ENCODE measurements at regions not wholly inside any gene's neighbourhood (a gene's known extent, or its start where the extent isn't known, plus 50 kb on each side); places are given as distances from the start of the nearest gene placed in this dataset.

DNA sequence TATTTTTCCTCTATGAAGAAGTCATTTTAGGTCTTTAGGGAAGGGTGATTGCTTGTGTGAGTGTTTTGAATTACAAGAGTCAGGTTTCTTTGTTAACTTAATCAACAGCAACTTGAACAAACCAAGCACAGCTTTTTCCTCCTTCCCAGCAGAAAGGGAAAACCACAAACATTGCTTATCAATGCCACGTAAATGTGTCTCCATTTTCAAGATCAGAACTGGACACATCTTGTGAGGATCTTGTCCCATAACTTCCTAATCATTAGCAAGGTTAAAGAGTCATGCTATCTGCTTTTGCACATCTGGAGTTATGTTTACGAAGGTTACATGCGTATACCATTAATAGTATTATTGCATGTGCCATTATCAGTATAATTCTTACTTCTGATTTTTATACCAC lies 248.0 kb upstream of the FLRT2 start:
- no peak for DNase-seq

- no peak for DNase-seq
These were observed 241.9 kb upstream of the FLRT2 start for GRCh38 chr14:85288041-85288440.

DNA sequence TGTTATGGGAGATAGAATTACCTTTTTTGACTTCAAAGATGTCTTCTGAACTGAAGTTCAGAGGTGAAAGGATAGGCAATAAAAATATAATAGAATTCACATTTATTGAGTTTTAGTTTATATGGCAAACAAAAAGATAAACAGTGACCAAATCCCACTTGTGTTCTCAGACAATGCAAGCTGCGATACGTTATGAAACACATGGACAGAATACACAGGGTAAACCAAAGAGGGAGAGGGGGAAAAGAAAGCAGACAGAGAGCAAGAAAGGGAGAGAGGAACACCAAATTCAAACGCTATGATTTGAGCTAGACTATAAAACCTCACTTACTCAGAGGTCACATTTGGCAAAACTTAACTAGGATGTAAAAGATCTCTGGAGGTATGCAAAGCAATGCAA lies 238.2 kb upstream of the FLRT2 start:
- no peak for DNase-seq

DNA sequence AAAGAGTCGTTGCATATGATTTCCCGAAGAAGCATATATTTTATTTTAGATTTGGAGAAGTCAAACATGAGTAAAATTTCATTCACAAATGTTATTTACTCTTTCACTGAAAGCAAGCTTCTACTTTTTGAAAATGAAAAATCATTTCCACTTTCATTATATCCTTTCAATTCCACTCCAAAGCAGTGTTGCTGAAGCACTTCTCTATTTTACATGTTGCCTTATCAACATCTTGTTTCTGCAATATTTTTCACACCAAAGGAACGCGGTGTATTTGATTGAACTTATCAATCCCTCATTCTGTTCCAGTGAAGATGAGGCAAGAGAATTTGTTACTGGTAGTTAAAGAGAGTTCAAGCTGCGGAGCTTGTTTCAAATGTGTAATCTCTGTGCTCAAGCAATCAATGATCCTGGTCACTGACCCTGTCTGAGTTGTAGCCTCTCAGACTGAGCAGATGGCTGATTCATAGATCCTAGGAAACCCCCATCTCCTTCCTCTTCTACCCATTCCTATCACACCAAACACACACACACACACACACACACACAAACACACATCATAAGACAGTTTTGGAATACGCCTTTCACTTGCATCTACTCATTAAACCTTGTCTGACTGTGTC lies 236.2 kb upstream of the FLRT2 start:
- no peak for DNase-seq

GRCh38 chr14:85295318-85295717 lies 234.6 kb upstream of the FLRT2 start:
- no peak for DNase-seq

DNA sequence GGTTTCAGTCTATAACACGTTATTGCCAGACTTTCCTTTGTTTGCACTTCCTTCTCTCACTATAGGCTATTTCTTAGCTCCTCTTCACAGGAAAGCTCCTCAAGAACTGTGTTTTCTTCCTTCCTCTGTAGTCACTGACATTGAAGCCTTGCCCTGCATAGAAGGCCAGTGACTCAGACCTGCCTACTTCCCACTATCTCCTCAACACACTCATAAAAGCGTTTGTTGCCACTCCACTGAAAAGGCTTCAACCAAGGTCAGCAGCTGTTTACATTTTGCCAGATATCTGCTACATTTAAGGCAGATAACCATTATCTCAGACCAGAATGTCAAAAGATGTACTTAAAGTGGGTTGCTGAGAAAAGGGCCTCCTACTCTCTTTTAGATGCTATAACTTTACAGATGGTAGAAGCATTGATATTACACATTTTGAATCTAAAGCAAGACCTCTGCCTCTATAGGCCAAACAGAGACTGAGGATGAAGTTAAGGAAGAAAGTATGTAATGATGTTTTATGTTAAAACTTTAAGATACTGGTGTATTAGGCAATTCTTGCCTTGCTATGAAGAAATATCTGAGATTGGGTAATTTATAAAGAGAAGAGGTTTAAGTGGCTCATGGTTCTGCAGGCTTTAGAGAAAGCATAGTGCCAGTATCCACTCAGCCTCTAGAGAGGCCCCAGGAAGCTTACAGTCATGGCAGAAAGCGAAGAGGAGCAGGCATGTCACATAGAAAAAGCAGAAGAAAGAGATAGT lies 233.3 kb upstream of the FLRT2 start:
- DNase-seq = no peak

- no peak for DNase-seq
These were observed 229.8 kb upstream of the FLRT2 start for GRCh38 chr14:85300107-85300506.

- no peak for DNase-seq
These were observed 228.4 kb upstream of the FLRT2 start for GRCh38 chr14:85301506-85301905.

DNA sequence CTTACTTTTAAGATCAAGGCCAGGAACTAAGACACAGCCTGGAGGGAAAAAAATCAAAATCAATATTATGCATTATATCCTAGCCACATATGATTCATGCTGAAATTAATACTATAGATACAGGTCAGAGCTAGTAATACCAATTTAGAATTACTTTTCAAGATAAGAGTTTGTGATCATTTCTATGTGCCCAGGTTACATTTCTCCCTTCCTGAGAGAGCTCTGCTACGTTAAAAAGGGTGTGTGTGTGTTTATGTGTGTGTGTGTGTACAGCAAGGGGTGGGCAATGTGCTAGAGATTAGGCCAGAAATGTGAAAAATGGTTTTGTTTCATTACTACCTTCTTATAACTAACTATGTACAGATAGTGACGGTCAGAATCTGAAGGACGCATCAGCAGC lies 223.9 kb upstream of the FLRT2 start:
- no peak for DNase-seq

GRCh38 chr14:85308531-85309300 lies 221.2 kb upstream of the FLRT2 start:
- no peak for DNase-seq

DNA sequence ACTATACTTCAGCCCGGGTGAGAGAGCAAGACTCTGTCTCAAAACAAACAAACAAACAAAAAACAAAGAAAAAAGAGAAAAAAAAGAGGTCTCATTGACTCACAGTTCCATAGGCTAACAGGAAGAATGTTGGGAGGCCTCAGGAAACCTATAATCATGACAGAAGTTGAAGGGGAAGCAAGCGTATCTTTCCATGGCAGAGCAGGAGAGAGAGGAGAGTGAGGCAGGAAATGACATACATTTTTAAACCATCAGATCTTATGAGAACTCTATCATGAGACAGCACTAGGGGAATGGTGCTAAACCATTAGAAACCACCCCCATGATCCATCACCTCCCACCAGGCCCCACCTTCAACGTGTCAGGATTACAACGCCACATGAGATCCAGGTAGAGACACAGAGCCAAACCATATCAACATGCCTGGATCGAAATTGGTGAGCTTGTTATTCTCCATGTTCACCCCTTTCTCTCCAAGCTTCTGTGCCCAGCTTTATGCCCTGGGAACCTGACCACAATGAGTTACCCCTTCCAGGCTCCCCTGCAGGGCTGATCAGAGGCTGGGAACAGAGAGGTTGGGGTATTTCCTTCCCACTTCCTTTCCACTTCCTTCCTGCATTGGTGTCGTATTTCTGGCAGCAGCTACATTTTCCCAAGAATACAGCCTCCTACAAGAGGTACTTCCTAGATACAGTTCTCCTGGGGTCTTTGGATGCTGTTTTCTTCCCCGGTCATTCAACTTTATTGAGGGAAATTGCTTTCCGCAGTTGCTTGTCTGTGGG lies 219.3 kb upstream of the FLRT2 start:
- DNase-seq = no peak

GRCh38 chr14:85313560-85314207 lies 216.3 kb upstream of the FLRT2 start:
- no peak for DNase-seq

GRCh38 chr14:85315290-85315689 lies 214.7 kb upstream of the FLRT2 start:
- DNase-seq = no peak

DNA sequence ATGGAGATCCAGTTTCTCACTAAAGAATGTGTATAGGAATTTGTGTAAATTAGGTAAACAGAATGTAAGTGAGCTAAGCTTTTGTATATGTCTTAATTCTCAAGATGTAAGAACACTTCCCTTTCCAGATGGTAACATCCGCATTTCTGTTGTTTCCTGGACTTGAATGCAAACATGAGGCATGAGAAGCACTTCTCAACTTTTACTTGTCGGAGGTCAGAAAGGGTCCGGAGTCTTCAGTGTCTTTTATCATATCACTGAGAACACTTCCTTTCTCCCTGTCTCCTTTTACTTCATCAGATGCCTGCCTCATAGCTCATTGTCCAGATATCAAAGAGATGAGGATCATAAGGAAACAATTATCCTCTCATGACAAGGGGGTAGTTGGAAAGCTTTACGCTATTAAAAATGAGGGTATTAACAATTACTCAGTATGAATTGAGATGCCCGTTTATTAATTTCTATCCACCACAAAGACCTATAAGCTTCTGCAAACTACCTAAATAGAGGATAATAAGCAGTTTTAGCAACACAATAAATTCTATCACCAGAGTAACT lies 214.1 kb upstream of the FLRT2 start:
- no peak for DNase-seq

- DNase-seq = no peak
These were observed 213.1 kb upstream of the FLRT2 start for GRCh38 chr14:85316701-85317410.

DNA sequence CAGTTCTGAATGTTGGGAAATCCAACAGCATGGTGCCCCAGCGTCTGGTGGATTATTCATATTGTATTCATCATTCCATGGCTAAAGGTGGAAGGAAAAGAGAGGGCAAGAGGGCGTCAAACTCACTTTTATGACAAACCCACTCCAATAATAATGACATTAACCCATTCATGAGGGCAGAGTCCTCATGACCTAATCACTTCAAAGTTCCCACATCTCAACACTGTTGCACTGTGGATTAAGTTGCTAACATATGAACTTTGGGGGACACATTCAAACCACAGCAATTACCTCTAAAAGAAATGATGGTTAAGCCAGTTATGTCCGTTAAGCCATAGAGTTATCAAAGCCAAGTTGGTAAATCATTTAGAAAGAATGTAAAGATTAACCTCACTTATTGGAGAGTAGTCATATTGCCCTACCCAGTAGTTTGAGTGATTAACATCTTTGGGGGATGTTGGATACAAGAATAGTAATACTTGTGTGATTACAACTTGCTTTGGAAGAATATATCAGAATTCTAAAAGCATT lies 212.4 kb upstream of the FLRT2 start:
- no peak for DNase-seq

DNA sequence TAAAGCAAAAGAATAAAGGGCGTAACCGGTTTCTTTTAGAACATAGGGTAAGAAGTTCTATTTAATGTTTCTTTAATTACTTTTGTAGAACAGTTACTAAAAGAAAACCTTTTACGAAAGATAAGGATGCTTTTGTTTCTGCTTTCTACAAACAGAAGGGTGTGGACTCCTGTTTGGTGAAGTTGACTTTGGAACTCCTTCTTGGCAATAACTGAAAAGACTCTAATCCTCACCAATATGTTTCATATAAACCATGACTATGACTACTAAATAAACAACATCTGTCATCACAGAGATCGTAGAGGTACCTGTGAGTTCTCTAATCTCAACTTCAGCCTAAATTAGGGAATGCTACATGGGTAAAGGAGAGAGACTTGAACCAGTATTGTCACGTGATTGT lies 210.8 kb upstream of the FLRT2 start:
- no peak for DNase-seq

- DNase-seq = no peak
These were observed 209.8 kb upstream of the FLRT2 start for GRCh38 chr14:85319998-85320630.

GRCh38 chr14:85325134-85326017 lies 204.6 kb upstream of the FLRT2 start:
- no peak for DNase-seq

DNA sequence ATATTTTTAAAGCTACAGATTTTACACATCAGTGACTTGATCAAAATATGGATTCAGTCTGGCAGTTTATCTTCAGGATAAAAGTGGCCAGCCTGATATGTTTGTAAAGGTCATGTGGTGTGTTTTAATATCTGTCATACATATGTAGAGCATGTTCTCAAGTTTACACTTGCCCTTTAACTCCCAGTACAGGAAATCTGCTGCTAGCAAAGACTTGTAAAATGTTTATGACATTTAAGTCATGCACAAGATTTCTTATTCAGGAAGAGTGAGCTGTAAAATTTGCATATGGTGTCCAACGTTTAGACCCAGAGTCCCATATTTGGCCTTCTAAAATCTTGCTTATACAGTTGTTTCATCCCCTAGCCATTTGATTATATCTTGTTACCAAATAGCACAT lies 197.5 kb upstream of the FLRT2 start:
- no peak for DNase-seq
